Erythroblast (primary cell): ENCODE measurements at regions not wholly inside any gene's neighbourhood (a gene's known extent, or its start where the extent isn't known, plus 50 kb on each side); places are given as distances from the start of the nearest gene placed in this dataset.

ENCODE experiments used
- GATA1 ChIP-seq: IDR thresholded peaks from 2 replicates; pipeline ENCODE4 v1.6.1; 2011; ENCODE audit warnings: low read depth, mild to moderate bottlenecking, control low read depth, low read length, moderate library complexity
- POLR2A ChIP-seq: IDR thresholded peaks from 2 replicates; pipeline ENCODE4 v1.6.1; 2011; ENCODE audit warnings: mild to moderate bottlenecking, low read length

DNA sequence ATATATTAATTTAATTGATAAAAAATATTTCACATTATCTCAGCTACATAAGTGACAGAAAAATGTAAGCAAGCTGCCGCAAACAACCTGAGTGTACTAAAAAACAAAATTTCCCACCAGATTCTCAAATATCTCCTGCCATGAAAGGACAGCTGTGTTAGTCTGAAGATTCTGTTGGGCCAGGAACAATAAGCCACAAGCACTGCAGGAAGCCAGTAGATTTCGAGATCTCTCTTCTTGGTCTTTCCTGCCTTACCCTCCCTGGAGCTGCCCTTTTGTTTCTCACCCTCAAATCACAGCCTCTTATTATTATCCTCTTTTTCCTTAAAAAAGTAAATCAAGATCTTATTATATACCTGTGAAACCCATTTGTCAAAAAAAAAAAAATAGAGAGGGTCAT is 165.6 kb downstream of the EFNB2 start:
- TF ChIP-seq POLR2A: no peak
- no peak for TF ChIP-seq GATA1
